Epithelial cell of proximal tubule (primary cell): ENCODE measurements at regions not wholly inside any gene's neighbourhood (a gene's known extent, or its start where the extent isn't known, plus 50 kb on each side); places are given as distances from the start of the nearest gene placed in this dataset.
A peak's percentile ranks its signal among the peaks of the same experiment; 100 is the strongest.

Source experiments
- DNase-seq: peaks from one replicate; pipeline ENCODE4 v3.0.0-alpha.2; 2011; ENCODE audit warnings: low read depth
- H3K4me3 ChIP-seq: 2 replicates; pipeline ENCODE4 v1.5.1; 2011; ENCODE audit warnings: low read depth, mild to moderate bottlenecking, low read length
- TF ChIP-seq, protein P1 (sequence below): conservative IDR thresholded peaks from 2 replicates; pipeline ENCODE4 v1.5.1; 2012; ENCODE audit warnings: low read depth, mild to moderate bottlenecking, low read length

DNA sequence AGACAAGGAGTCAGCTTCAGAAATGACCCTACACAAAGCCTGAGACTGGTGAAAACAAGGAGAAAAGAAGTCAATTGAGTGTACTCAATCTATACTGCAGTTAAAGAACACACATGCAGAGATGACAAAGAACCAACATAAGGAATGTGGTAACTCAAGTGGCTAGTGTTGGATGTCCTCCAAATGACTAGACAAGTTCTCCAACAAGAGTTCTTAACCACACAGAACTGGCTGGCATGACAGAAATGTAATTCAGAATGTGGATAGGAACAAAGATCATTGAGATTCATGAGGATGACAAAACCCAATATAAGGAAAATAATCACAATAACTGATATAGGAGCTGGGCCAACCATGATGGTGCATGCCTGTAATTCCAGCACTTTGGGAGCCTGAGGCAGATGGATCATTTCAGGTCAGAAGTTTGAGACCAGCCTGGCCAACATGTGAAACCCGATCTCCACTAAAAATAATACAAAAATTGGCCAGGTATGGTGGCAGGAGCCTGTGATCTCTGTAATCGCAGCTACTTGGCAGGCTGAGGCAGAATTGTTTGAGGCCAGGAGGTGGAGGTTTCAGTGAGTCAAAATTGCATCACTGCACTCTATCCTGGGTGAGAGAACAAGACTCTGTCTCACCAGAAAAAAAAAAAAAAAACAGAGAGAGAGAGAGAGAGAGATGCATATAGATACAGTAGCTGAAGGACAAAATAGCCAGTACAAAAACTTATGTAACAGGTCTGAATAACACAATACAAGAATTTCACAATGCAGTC, 1263.6 kb downstream of the CDY2B start:
- DNase-seq = no peak
- TF ChIP-seq, protein P1, sequence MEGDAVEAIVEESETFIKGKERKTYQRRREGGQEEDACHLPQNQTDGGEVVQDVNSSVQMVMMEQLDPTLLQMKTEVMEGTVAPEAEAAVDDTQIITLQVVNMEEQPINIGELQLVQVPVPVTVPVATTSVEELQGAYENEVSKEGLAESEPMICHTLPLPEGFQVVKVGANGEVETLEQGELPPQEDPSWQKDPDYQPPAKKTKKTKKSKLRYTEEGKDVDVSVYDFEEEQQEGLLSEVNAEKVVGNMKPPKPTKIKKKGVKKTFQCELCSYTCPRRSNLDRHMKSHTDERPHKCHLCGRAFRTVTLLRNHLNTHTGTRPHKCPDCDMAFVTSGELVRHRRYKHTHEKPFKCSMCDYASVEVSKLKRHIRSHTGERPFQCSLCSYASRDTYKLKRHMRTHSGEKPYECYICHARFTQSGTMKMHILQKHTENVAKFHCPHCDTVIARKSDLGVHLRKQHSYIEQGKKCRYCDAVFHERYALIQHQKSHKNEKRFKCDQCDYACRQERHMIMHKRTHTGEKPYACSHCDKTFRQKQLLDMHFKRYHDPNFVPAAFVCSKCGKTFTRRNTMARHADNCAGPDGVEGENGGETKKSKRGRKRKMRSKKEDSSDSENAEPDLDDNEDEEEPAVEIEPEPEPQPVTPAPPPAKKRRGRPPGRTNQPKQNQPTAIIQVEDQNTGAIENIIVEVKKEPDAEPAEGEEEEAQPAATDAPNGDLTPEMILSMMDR = no peak
- no peak overlapping the region for H3K4me3 ChIP-seq

DNA sequence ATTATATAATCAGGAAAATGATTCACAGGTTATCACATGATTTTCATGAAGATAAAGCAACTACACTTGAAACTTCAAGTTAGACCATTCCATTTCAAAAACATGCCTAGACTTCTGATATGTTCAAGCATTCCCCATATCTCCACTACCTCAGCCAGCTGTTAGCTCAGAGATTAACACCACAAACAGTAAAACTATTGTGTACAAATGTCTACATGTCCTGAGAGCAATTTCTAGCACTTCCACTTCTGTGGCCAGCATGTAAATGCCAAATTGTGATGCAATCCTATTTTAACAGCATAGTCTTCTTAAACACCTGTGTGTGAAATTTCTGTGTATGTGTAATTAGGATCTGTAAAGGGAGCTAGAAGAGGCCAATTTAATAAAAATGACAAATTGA, 1271.3 kb downstream of the CDY2B start:
- DNase-seq = no peak
- TF ChIP-seq, protein P1 = no peak
- no peak overlapping the region for H3K4me3 ChIP-seq

DNA sequence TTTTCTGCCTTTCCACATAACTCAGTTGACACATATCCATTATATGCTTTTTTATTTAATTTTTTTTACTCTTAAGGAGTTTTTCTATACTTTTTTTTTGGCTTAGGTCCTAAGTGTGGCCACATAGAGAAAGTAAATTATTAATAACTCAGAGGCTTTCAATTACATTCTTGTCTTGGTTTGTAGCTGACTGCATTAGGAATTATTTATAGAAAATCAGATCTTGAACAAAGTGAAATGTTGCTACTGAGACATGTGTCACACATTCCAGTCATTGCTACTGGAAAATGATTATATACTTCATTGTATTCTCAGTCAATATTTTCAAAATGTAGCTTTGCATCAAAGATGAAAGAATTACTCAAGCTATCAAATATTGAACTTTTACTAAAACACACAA, 1277.9 kb downstream of the CDY2B start:
- TF ChIP-seq, protein P1 = no peak
- no peak overlapping the region for H3K4me3 ChIP-seq
- DNase-seq = no peak

DNA sequence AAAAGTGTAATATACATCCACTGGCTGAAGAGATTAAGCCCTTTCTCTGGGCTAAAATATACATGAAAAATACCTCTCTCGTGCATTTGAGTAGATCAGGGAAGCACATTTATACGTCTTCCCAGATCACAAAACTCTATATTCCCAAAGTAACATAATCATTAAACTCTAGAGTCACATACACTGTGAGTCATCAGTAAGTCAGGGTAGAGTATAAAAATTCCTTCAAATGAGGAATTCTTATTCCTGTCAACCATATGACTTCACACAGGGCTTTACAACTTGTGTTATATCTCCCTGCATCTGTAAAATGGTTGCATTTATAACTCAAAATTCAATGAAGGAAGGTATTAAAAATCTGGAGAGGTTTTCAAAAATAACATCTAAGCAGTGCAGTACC, 1278.4 kb downstream of the CDY2B start:
- DNase-seq = no peak
- no peak overlapping the region for H3K4me3 ChIP-seq
- TF ChIP-seq, protein P1 = no peak

DNA sequence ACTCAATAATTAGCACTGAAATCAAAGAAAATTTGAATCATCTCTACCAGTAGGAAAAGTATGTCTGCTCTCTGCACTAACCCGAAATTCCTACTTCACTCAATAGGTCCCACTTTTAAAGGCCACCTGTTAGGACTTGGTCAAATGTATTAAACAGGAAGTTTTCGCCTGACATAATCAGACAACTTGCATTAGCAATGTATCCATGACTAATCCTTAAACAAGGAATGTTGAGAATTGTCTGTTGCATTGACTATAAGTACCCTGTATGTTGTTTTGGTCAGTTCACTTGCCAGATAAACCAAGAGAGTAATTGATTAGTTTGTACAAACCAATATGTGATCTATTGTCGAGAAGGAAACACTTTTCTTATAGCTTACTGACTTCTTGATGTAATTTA, 1308.0 kb downstream of the CDY2B start:
- no peak for DNase-seq
- no peak overlapping the region for H3K4me3 ChIP-seq
- TF ChIP-seq, protein P1 = no peak

DNA sequence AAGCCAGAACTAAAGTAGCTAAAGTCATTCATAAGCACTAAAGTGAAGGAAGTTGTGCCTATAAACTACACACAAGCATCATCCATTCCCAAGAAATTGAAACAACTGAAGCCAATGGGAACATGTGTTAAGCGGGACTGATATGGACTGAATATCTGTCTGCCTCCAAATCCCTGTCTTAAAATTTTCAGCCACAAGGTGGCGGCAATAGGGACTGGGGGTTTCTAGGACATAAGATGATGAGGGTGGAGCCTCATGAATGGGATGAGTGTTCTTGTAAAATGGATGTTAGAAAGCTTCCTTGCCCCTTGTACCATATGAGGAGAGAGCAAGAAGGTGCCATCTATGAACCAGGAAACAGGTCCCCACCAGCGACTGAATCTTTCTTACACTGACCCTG, 1317.5 kb downstream of the CDY2B start:
- DNase-seq = no peak
- TF ChIP-seq, protein P1 = peak; percentile 41
- H3K4me3 ChIP-seq = no peak overlapping the region

DNA sequence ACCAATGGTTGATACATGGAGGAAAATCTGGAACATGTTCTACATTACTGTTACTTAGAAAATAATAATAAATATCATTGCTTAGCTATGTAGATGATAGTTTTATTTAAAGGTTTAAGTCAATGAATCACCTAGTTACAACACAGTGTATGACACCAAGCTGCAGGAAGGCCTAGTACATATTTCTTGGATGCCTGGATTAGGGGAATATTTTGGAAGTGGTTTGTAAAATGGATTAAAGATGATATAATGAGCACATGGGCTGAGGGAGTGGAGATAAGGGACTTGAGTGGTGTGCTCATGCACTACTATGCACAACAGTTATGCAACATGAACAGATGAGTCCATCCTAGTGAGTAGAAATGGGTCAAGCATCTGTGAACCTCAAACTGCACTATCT, 1358.0 kb downstream of the CDY2B start:
- TF ChIP-seq, protein P1 = no peak
- no peak for DNase-seq
- no peak overlapping the region for H3K4me3 ChIP-seq
